ENCODE measurements at regions not wholly inside any gene's neighbourhood (a gene's known extent, or its start where the extent isn't known, plus 50 kb on each side); places are given as distances from the start of the nearest gene placed in this dataset.

GRCh38 chr10:77707570-77707969, 70.0 kb upstream of the KCNMA1 start:
- no peak for DNase-seq (ENCODE audit: low spot score, unreplicated experiment)
- no peaks in the 10 kb centered on the region for H3K4me1 Mint-ChIP-seq (ENCODE audit: low read depth)
- no peak overlapping the region for H3K4me3 Mint-ChIP-seq (ENCODE audit: low read depth)
- H3K9me3 Mint-ChIP-seq (ENCODE audit: low read depth), result no peaks in the 10 kb centered on the region
- no peaks in the 10 kb centered on the region for H3K36me3 Mint-ChIP-seq (ENCODE audit: insufficient read depth)
- peaks cover 40% of the 10 kb centered on the region for H3K27me3 Mint-ChIP-seq
- H3K27ac Mint-ChIP-seq, result no peak overlapping the region
- no peak for TF ChIP-seq CTCF (IDR thresholded peaks at IDR 0.05; ENCODE audit: unreplicated experiment)

DNA sequence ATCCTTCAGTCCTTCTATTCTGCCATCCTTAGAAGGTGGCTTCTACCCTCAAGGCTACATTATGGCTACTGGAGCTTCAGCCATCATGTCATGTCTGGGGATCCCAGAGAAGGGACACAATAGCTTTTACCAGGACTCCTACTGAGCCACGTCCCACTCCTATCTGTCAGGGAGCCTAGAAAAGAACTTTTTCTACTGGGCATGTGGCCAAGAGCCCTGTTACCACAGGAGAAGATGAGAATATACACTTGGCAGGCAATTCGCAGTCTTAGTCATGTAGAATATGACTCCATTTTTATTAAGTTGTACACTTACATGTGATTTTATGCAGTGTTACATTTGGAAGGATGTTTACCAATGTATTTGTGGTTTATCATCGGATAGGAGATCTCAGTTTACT, 64.6 kb upstream of the KCNMA1 start:
- H3K36me3 Mint-ChIP-seq (ENCODE audit: insufficient read depth), result no peaks in the 10 kb centered on the region
- no peak for TF ChIP-seq CTCF (IDR thresholded peaks at IDR 0.05; ENCODE audit: unreplicated experiment)

GRCh38 chr10:77700086-77700485, 62.5 kb upstream of the KCNMA1 start:
- no peak for TF ChIP-seq CTCF (IDR thresholded peaks at IDR 0.05; ENCODE audit: unreplicated experiment)
- Mint-ChIP-seq H3K27me3 (peaks cover 3% of the 10 kb centered on the region), H3K9me3 (ENCODE audit: low read depth) (no peaks in the 10 kb centered on the region), H3K4me3 (ENCODE audit: low read depth) (no peak overlapping the region), H3K36me3 (ENCODE audit: insufficient read depth) (no peaks in the 10 kb centered on the region), H3K27ac (no peak overlapping the region), H3K4me1 (ENCODE audit: low read depth) (peaks cover 3% of the 10 kb centered on the region)
- no peak for DNase-seq (ENCODE audit: low spot score, unreplicated experiment)

More for the DNA sequence above, 64.6 kb upstream of the KCNMA1 start:
- H3K27ac Mint-ChIP-seq, result no peak overlapping the region
- peaks cover 5% of the 10 kb centered on the region for H3K27me3 Mint-ChIP-seq
- no peak overlapping the region for H3K4me3 Mint-ChIP-seq (ENCODE audit: low read depth)
- no peaks in the 10 kb centered on the region for H3K4me1 Mint-ChIP-seq (ENCODE audit: low read depth)
- DNase-seq (ENCODE audit: low spot score, unreplicated experiment), result no peak
- H3K9me3 Mint-ChIP-seq (ENCODE audit: low read depth), result no peaks in the 10 kb centered on the region

DNA sequence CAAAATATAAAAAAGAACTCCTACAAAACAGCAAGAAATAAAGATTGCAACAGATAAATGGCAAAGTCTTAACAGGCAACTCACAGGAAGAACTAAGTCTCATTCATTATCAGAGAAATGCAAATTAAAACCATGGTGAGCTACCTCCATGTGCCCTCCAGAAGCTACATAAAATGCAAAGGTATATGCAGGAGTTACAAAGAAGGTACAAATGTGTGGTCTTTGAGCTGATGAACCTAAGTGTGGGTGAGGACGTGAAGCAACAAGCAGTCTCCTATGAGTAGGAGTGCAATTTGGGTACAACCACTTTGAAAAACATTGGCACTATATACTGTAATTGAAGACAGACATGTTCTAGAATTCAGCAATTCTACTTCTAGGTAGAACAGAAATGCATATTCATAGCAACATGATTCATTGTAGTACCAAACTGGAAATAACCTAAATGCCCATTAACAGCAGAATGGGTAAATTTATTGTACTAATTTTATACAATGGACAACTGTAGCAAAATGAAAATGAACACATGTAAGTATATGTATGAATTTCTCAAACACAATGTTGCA, 61.6 kb upstream of the KCNMA1 start:
- no peak for DNase-seq (ENCODE audit: low spot score, unreplicated experiment)
- Mint-ChIP-seq H3K9me3 (ENCODE audit: low read depth) (no peaks in the 10 kb centered on the region), H3K27me3 (peaks cover 6% of the 10 kb centered on the region), H3K27ac (no peak overlapping the region), H3K4me1 (ENCODE audit: low read depth) (peaks cover 4% of the 10 kb centered on the region), H3K4me3 (ENCODE audit: low read depth) (no peak overlapping the region), H3K36me3 (ENCODE audit: insufficient read depth) (no peaks in the 10 kb centered on the region)
- no peak for TF ChIP-seq CTCF (IDR thresholded peaks at IDR 0.05; ENCODE audit: unreplicated experiment)

- Mint-ChIP-seq H3K36me3 (ENCODE audit: insufficient read depth) (no peaks in the 10 kb centered on the region), H3K27ac (no peak overlapping the region), H3K9me3 (ENCODE audit: low read depth) (no peaks in the 10 kb centered on the region), H3K27me3 (peaks cover 7% of the 10 kb centered on the region), H3K4me3 (ENCODE audit: low read depth) (no peak overlapping the region), H3K4me1 (ENCODE audit: low read depth) (peaks cover 4% of the 10 kb centered on the region)
- no peak for DNase-seq (ENCODE audit: low spot score, unreplicated experiment)
- no peak for TF ChIP-seq CTCF (IDR thresholded peaks at IDR 0.05; ENCODE audit: unreplicated experiment)
Measured at GRCh38 chr10:77698267-77698931, 60.8 kb upstream of the KCNMA1 start.
